ENCODE measurements at regions not wholly inside any gene's neighbourhood (a gene's known extent, or its start where the extent isn't known, plus 50 kb on each side); places are given as distances from the start of the nearest gene placed in this dataset.

DNA sequence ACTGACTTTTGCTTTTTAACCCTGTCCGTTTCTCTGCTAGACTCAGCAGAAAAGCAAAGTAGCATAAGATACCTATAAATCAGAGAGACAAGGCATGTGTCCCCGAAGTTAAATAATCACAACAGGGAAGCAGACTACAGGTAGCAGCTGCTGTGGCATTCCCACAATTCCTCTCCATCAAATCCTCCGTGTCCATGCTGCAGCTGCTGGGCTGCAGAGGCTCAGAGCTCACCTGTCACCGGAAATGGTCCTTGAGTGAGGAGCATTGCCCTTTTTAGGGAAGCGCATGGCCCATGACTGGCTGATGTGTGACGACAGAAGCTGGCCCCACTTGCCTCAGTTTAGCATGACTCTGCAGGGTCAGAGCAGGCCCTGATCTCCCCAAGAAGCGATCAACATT lies 125.0 kb downstream of the MSX2 start:
- H3K27me3 Mint-ChIP-seq (ENCODE audit: low read depth), result no peaks in the 10 kb centered on the region
- H3K36me3 Mint-ChIP-seq (ENCODE audit: low read depth), result no peaks in the 10 kb centered on the region
- H3K9me3 Mint-ChIP-seq, result no peaks in the 10 kb centered on the region
- no peaks in the 10 kb centered on the region for H3K4me1 Mint-ChIP-seq
- no peak for DNase-seq (ENCODE audit: low read depth, low spot score)
- no peak overlapping the region for H3K4me3 Mint-ChIP-seq
- TF ChIP-seq, protein P1, sequence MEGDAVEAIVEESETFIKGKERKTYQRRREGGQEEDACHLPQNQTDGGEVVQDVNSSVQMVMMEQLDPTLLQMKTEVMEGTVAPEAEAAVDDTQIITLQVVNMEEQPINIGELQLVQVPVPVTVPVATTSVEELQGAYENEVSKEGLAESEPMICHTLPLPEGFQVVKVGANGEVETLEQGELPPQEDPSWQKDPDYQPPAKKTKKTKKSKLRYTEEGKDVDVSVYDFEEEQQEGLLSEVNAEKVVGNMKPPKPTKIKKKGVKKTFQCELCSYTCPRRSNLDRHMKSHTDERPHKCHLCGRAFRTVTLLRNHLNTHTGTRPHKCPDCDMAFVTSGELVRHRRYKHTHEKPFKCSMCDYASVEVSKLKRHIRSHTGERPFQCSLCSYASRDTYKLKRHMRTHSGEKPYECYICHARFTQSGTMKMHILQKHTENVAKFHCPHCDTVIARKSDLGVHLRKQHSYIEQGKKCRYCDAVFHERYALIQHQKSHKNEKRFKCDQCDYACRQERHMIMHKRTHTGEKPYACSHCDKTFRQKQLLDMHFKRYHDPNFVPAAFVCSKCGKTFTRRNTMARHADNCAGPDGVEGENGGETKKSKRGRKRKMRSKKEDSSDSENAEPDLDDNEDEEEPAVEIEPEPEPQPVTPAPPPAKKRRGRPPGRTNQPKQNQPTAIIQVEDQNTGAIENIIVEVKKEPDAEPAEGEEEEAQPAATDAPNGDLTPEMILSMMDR (conservative IDR thresholded peaks at IDR 0.05), result no peak
- no peak overlapping the region for H3K27ac Mint-ChIP-seq (ENCODE audit: unreplicated experiment)

DNA sequence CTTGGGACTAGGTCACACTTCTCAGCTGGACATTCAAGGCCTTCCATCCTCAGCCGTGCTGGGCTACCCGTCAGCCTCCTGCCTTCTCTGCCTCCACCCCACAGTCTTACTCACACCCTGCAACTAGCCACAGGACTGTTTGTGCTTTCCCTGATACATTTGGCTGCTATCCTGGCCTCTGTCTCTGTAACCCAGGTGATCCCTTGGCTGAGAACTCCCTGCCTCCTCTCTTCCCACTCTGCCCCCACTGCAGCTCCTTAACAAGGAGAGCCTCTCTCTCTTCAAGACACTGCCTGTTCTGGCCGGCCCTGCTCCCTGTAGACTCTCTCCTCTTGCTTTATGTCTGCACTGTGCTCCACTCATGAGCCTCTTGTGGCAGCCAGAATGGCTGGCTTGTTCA lies 120.6 kb downstream of the MSX2 start:
- H3K27me3 Mint-ChIP-seq (ENCODE audit: low read depth), result no peaks in the 10 kb centered on the region
- no peaks in the 10 kb centered on the region for H3K9me3 Mint-ChIP-seq
- H3K4me3 Mint-ChIP-seq, result no peak overlapping the region
- H3K36me3 Mint-ChIP-seq (ENCODE audit: low read depth), result no peaks in the 10 kb centered on the region
- H3K4me1 Mint-ChIP-seq, result peaks cover 13% of the 10 kb centered on the region
- H3K27ac Mint-ChIP-seq (ENCODE audit: unreplicated experiment), result no peak overlapping the region
- DNase-seq (ENCODE audit: low read depth, low spot score), result no peak
- TF ChIP-seq, protein P1 (conservative IDR thresholded peaks at IDR 0.05), result no peak

DNA sequence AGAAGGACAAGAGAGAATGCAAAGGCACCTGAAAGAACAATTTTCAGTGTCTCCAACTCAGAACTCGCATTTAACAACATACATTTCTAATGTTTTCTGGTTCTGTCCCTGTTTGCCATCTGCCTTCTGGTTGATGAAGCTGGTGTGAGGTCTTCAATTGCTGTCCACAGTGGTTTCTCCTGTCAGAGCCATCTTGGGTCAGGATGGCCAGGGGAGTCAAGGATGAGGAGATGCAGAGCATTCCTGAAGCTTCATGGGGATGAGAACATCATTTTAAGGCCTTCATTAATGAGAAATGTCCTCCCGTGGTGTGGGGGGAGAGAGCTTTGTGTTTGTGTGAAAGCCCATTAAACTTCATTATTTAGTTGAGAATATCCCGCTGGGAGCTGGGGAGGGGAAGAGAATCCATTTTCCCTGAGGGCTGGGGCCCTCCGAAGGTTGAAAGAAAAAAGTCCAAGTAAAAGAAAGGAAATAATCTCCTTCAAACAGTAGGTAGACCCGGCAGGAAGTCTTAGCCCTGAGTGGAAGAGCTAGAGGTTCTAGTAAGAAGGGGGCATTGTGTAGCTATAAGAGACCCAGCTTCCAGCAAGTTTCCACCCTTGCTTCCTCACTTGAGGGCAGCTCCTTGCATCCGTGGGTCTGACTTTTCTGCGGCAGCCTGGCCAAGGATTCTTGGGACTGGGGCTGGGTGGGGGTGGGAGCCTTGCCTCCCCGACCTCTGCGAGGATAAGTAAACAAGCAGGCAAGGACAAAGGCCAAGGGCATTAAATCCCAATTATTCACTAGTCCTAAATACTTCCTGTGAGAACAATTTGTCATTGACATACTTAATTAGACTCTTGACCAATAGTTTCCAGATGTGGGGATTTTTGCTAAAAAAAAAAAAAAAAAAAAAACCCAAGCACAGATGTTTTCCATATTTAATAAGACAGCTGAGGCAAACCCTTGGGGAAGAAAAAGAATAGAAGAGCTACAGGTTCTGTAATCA lies 119.2 kb downstream of the MSX2 start:
- TF ChIP-seq, protein P1 (conservative IDR thresholded peaks at IDR 0.05), result no peak
- Mint-ChIP-seq H3K27me3 (ENCODE audit: low read depth) (no peaks in the 10 kb centered on the region), H3K27ac (ENCODE audit: unreplicated experiment) (peak overlapping the region; percentile 73), H3K36me3 (ENCODE audit: low read depth) (no peaks in the 10 kb centered on the region), H3K4me3 (no peak overlapping the region), H3K9me3 (no peaks in the 10 kb centered on the region), H3K4me1 (peaks cover 13% of the 10 kb centered on the region)
- no peak for DNase-seq (ENCODE audit: low read depth, low spot score)

DNA sequence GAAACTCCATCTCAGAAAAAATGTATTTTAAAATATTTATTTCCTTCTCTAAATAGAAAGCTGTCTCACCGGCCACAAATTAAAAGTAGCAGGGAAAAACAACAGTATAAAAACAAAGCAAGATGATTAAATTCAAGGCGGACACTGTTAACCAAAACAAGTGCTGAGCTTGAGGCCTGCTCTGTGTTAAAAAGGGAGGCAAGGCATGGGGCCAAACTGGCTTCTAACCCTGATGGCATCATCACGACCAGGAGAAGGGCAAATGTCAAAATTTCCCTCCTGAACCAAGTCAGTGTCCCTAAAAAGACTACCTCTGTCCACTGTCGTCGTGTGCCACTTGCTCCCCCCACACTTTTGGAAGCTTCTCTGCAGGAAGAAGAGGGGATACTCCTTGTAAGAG lies 116.1 kb downstream of the MSX2 start:
- TF ChIP-seq, protein P1 (conservative IDR thresholded peaks at IDR 0.05), result no peak
- Mint-ChIP-seq H3K9me3 (no peaks in the 10 kb centered on the region), H3K4me1 (peaks cover 13% of the 10 kb centered on the region), H3K27me3 (ENCODE audit: low read depth) (peaks cover 5% of the 10 kb centered on the region), H3K4me3 (no peak overlapping the region), H3K27ac (ENCODE audit: unreplicated experiment) (no peak overlapping the region), H3K36me3 (ENCODE audit: low read depth) (no peaks in the 10 kb centered on the region)
- DNase-seq (ENCODE audit: low read depth, low spot score), result no peak

DNA sequence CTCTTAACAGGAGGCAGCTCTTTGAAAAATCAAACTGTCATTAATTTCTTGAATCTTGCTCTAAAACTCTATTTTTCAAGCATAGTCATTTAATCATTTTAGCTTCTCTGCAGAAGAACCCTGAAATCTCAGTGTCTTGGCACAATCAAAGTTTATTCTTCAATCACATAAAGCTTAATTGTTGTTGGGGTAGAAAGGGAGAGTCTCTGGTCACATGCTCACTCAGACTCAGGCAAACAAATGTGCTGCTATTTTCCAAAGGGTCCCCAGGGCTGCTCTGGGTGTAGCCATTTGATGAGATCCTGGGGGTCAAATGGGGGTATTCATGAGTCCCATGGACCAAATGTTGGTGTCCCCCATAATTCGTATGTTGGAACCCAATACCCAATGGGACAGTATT lies 114.8 kb downstream of the MSX2 start:
- H3K27me3 Mint-ChIP-seq (ENCODE audit: low read depth), result peaks cover 15% of the 10 kb centered on the region
- no peaks in the 10 kb centered on the region for H3K9me3 Mint-ChIP-seq
- H3K27ac Mint-ChIP-seq (ENCODE audit: unreplicated experiment), result no peak overlapping the region
- no peak for DNase-seq (ENCODE audit: low read depth, low spot score)
- no peak overlapping the region for H3K4me3 Mint-ChIP-seq
- peaks cover 13% of the 10 kb centered on the region for H3K4me1 Mint-ChIP-seq
- H3K36me3 Mint-ChIP-seq (ENCODE audit: low read depth), result no peaks in the 10 kb centered on the region
- TF ChIP-seq, protein P1 (conservative IDR thresholded peaks at IDR 0.05), result no peak

All from neural crest cell (in vitro differentiated cells).